ENCODE measurements at regions not wholly inside any gene's neighbourhood (a gene's known extent, or its start where the extent isn't known, plus 50 kb on each side); places are given as distances from the start of the nearest gene placed in this dataset.

- DNase-seq (ENCODE audit: low read depth): no peak
Measured at GRCh38 chr3:177599326-177599725, 402.0 kb upstream of the TBL1XR1 start.

DNA sequence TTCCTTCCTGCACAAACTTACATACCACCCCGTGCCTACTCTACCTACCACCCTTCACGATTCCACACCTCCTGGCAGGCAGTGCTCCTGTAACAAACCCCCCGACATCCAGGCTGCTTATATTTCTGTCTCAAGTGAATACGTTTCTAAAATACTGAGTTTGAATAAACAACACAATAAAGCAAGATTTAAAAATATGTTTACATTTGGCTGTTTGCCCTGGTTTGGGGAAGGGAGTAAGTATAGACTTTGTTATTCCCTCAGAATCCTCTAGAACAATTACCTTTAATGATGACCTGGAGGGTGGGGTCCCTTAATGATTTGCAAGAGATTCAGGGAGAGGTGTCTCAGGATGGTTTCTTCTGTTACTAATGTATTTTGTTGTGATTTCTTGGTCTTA, 402.6 kb upstream of the TBL1XR1 start:
- DNase-seq (ENCODE audit: low read depth): no peak

- no peak for DNase-seq (ENCODE audit: low read depth)
Measured at GRCh38 chr3:177600411-177600810, 403.1 kb upstream of the TBL1XR1 start.

DNA sequence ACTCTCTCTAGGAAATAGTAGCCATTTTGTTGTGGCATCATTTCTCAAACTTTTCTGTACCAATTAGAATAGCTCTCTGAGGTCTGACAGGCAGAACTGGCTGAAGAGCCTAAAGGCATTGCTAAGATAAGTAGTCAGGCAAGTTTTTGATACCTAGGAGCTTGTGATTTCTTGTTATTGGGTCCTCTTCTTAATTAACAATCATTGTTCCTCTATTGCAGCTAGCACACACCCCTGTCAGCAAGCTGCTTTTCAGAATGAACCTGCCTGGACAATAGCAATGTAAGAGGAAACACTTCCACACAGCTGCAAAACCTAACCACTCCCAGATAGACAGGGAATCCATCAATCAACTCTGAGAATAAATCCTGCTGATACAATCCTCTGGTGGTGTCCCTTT, 403.9 kb upstream of the TBL1XR1 start:
- no peak for DNase-seq (ENCODE audit: low read depth)

GRCh38 chr3:177602601-177603147, 405.4 kb upstream of the TBL1XR1 start:
- no peak for DNase-seq (ENCODE audit: low read depth)

- no peak for DNase-seq (ENCODE audit: low read depth)
Measured at GRCh38 chr3:177603148-177603603, 405.9 kb upstream of the TBL1XR1 start.

DNA sequence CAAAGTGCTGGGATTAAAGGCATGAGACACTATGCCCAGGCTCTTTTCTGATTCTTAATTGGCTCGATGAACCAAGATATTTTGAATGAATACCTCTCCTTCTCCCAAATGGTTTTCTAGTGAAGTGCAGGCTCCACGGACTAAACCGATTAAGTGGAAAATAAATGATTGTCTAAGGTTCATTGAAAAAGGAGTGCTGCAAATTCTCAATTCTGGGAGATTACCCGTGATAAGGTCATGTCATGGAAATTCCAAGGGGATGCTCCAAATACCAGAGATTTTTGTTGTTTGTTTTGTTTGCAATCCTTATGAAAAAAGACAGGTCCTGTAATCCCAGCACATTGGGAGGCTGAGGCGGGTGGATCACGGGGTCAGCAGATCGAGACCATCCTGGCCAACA, 406.9 kb upstream of the TBL1XR1 start:
- DNase-seq (ENCODE audit: low read depth): no peak

DNA sequence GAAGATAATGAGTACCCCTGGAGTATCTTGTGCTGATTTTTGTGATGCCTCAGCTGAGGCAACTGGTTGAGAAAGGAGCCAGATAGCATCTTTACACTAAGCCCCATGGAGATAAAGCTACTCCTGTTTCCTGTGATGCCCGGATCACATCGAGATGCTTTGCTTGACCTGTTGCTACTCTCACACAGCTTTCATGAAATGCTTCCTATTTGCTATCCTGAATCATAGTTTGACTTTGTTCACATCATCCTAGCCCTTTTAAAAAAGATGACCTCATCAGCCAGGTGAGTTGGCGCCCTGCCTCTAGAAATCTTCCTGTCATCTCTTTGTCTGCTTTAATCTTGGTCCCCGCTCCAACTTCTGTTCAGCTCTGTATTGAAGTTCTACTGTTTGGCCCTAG, 409.6 kb upstream of the TBL1XR1 start:
- no peak for DNase-seq (ENCODE audit: low read depth)

GRCh38 chr3:177607589-177607988, 410.3 kb upstream of the TBL1XR1 start:
- DNase-seq (ENCODE audit: low read depth): no peak

DNA sequence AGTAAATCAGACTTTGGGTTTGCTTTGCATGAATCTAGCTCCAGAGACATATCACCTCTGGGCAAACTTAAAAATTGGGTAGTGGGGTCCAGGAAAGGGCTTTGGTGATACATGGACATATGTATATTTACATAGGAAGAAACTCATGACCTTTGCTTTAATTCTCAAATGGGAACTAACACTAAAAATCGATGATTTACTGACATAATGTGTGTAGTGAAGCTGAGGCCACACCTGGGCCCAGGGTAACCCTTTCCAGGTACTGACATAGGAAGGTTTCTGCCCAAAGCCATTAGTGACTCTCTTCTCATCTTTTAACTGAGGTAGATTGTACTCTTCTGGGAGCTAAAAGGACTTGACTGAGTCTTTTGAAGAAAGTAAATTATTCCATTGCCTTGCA, 411.2 kb upstream of the TBL1XR1 start:
- no peak for DNase-seq (ENCODE audit: low read depth)

- no peak for DNase-seq (ENCODE audit: low read depth)
Measured at GRCh38 chr3:177609613-177610012, 412.3 kb upstream of the TBL1XR1 start.

DNA sequence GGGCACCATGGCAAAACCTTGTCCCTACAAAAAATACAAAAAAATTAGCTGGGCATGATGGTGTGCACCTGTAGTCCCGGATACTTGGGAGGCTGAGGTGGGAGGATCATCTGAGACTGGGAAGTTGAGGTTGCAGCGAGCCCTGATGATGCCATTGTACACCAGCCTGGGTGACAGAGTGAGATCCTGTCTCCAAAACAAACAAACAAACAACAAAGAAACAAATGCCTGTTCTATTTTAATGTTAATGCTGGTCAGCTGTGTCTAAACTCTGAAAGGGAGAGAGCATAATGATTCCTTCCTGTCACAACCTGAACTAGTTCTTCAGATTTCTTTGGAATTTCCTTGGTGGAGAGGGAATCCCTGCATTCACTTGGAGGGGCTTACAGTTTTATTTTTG, 413.0 kb upstream of the TBL1XR1 start:
- no peak for DNase-seq (ENCODE audit: low read depth)

- DNase-seq (ENCODE audit: low read depth): no peak
Measured at GRCh38 chr3:177610686-177611633, 413.7 kb upstream of the TBL1XR1 start.

DNA sequence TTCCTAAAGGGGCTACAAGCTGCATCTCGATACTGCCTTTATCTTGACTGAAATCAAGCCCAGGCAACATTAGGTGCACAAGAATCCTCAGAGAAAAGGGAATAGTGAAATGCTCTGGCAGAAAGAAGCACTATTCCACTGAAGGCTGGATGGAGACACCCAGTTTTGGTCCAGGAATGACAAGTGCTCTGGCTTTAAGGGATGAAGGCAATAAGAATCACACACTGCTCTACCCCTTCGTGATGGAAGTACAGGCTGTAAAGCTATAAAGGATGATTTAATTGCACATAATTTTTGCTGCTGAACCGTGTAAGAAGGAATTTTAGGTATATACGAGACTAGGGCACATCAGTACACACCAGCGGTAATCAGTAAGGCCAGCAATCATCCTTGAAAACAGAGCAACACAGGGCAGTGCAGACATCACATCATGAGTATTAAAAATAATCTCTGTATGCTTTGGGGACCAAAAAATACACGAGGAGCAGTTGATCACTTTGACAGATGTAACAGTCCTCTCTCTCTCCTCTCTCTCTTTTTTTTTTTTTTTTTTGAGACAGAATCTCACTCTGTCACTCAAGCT, 414.6 kb upstream of the TBL1XR1 start:
- DNase-seq (ENCODE audit: low read depth): no peak

DNA sequence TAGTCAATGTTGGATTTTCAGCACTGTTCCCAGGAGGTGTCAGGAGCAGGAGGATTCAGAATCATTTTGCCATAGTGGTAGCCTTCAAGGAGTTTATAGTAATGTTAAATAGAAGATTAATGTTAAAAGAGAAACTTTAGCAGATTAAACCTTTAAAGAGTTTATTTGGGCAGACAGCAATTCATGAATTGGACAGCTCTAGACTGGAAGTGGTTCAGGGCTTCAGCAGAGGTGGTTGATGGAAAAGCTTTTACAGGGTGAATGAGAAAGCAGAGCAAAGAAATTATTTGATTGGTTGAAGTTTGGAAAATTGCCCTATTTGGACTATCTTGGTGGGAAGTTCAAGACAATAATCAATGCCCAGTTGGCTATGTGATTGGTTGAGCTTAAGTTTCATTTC, 416.6 kb upstream of the TBL1XR1 start:
- no peak for DNase-seq (ENCODE audit: low read depth)

- DNase-seq (ENCODE audit: low read depth): peak; percentile 36
Measured at GRCh38 chr3:177615015-177615414, 417.7 kb upstream of the TBL1XR1 start.

- peak; percentile 33 for DNase-seq (ENCODE audit: low read depth)
Measured at GRCh38 chr3:177618873-177619733, 421.8 kb upstream of the TBL1XR1 start.

GRCh38 chr3:177620073-177620472, 422.8 kb upstream of the TBL1XR1 start:
- DNase-seq (ENCODE audit: low read depth): no peak

GRCh38 chr3:177622520-177622919, 425.2 kb upstream of the TBL1XR1 start:
- no peak for DNase-seq (ENCODE audit: low read depth)

GRCh38 chr3:177622982-177623617, 425.8 kb upstream of the TBL1XR1 start:
- DNase-seq (ENCODE audit: low read depth): no peak
